ENCODE measurements at regions not wholly inside any gene's neighbourhood (a gene's known extent, or its start where the extent isn't known, plus 50 kb on each side); places are given as distances from the start of the nearest gene placed in this dataset.
"Not testable (repeated sequence)": the region's sequence is repeated elsewhere in the genome, so short reads cannot be mapped to it uniquely, and the experiment has no call there.

GRCh38 chrX:1863995-1864394 lies 249.1 kb downstream of the ASMT start:
- not testable (repeated sequence) for TF ChIP-seq FOXM1 (IDR thresholded peaks at IDR 0.05; ENCODE audit: low read depth, low read length); POLR2A (IDR thresholded peaks at IDR 0.05; ENCODE audit: low read depth, low read length); TCF7 (IDR thresholded peaks at IDR 0.05; ENCODE audit: borderline replicate concordance)
- TF ChIP-seq, protein P1, sequence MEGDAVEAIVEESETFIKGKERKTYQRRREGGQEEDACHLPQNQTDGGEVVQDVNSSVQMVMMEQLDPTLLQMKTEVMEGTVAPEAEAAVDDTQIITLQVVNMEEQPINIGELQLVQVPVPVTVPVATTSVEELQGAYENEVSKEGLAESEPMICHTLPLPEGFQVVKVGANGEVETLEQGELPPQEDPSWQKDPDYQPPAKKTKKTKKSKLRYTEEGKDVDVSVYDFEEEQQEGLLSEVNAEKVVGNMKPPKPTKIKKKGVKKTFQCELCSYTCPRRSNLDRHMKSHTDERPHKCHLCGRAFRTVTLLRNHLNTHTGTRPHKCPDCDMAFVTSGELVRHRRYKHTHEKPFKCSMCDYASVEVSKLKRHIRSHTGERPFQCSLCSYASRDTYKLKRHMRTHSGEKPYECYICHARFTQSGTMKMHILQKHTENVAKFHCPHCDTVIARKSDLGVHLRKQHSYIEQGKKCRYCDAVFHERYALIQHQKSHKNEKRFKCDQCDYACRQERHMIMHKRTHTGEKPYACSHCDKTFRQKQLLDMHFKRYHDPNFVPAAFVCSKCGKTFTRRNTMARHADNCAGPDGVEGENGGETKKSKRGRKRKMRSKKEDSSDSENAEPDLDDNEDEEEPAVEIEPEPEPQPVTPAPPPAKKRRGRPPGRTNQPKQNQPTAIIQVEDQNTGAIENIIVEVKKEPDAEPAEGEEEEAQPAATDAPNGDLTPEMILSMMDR (IDR thresholded peaks at IDR 0.05 in 2 of 3, conservative IDR thresholded peaks at IDR 0.05 in 1 of 3; ENCODE audit: control insufficient read depth in 2 of 3, extremely low read depth in 1 of 3, insufficient read depth in 1 of 3, low read depth in 3 of 3, low read length in 3 of 3), result not testable (repeated sequence)
